ENCODE measurements at regions not wholly inside any gene's neighbourhood (a gene's known extent, or its start where the extent isn't known, plus 50 kb on each side); places are given as distances from the start of the nearest gene placed in this dataset.
"Not testable (repeated sequence)": the region's sequence is repeated elsewhere in the genome, so short reads cannot be mapped to it uniquely, and the experiment has no call there.

DNA sequence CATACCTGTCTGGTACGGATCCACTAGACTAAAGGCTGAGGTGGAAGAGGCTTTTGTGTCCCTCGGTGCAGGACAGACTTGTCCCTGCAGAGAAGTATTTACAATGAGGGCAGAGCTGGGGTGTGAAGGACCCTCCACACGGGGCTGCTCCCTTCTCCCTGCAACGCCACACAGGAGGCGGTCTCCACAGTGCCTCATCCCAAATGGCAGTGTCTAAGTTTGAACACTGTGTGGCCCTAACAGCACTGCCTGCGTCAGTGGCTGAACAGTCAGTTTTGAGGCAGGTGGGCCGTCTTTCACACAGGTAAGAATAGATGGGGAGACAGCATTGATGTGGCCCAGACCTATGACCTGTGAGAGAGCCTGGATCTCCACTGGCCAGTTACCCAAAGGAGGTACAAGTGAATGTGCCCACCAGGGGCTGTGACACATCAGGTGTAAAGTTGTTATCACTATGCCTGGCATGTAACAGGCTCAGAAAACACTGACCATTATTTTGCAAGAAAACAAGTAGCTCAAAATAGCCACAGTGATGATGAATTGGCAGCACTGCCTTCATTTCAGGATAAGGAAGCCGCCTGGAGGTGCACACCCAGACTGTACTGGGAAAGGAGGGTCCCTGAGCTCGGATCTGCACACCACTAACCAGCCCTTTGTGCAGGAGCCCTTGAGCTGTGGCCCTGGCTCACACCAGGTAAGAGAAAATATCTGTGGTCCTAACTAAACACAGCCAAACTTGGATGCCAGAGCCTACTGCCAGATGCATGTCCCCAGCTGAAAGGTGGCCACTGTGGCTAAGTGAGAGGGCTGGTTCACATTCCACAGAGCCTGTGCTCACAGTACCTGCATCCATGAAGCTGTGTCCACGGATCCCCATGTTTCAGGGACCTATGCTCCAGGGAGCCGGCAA, 246.7 kb downstream of the DLL1 start:
- no peak for DNase-seq (ENCODE audit: low read depth)

- no peak for DNase-seq (ENCODE audit: low read depth)
Measured at GRCh38 chr6:170043150-170043819, 247.6 kb downstream of the DLL1 start.

- DNase-seq (ENCODE audit: low read depth) = no peak
Measured at GRCh38 chr6:170042596-170043118, 248.2 kb downstream of the DLL1 start.

DNA sequence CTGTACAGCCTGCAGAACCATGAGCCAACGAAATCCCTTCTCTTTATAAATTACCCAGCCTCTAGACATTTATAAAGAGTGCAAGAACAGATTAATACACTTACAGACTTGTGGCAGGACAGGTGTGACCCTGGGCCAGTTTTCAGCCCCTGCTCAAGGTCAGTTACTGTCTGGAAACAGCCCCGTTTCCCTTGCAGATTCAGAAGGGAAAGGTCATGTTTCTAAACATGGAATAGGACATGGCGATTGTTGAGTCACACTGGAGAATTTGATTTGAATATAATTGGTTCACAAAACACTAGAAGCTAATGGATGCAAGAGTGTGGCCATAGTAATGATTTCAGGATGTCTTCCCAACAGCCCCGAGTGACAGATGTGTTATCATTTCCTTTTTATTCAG, 248.8 kb downstream of the DLL1 start:
- DNase-seq (ENCODE audit: low read depth) = no peak

DNA sequence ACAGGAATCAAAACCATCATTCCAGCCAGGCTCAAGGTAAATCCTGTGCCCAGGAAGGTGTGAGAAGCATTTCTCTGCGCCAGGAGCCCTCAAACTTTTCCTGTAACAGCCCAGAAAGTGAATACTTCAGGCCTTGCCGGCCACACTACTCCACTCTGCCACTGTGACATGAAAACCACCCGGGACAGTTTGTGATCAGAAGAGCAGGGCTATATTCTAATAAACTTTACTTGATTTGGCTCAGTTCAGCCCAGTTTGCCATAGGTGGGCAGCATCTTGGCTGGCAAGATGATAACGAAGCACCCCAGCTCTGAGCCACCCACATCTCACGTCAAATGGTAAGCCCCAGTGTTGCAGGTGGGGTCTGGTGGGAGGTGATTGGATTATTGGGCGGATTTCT, 249.4 kb downstream of the DLL1 start:
- no peak for DNase-seq (ENCODE audit: low read depth)

DNA sequence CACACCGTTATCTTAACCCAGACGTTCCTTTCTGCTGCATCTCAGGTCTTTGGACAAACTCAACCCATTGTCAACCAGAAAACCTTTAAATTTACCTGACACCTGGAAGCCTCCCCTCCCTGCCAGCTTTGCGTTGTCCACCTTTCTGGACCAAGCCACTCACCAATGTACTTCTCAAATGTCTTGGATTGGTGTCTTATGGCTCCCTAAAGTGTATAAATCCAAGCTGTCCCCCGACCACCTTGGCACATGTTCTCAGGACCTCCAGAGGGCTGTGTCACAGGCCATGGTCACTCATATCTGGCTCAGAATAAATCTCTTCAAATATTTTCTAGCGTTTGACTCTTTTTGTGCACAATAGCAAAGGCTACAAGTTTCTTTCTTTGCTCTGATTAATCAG, 250.0 kb downstream of the DLL1 start:
- DNase-seq (ENCODE audit: low read depth) = no peak

DNA sequence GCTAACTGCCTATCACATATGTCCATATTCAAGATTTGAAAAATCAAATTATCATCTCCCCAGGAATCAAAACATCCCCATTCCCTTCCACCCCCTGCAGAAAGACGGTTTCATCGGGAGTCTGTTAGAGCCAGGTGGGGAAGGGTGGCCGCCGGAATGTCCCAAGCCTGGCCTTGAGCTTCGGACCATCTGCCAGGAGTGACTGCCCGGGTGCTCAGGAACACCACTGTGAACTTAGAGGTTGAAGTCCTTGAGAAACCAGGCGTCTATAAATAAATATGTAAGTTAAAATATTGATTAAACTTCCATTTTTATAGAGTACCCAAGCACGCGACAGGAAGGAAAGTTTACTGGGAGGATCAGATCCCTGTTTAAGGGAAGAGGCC, 250.8 kb downstream of the DLL1 start:
- DNase-seq (ENCODE audit: low read depth) = no peak

- DNase-seq (ENCODE audit: low read depth) = no peak
Measured at GRCh38 chr6:170039156-170040114, 251.4 kb downstream of the DLL1 start.

GRCh38 chr6:170038708-170039107, 252.2 kb downstream of the DLL1 start:
- no peak for DNase-seq (ENCODE audit: low read depth)

- DNase-seq (ENCODE audit: low read depth) = no peak
Measured at GRCh38 chr6:170038251-170038650, 252.6 kb downstream of the DLL1 start.

GRCh38 chr6:170037541-170038250, 253.2 kb downstream of the DLL1 start:
- no peak for DNase-seq (ENCODE audit: low read depth)

- DNase-seq (ENCODE audit: low read depth) = no peak
Measured at GRCh38 chr6:170036916-170037315, 254.0 kb downstream of the DLL1 start.

DNA sequence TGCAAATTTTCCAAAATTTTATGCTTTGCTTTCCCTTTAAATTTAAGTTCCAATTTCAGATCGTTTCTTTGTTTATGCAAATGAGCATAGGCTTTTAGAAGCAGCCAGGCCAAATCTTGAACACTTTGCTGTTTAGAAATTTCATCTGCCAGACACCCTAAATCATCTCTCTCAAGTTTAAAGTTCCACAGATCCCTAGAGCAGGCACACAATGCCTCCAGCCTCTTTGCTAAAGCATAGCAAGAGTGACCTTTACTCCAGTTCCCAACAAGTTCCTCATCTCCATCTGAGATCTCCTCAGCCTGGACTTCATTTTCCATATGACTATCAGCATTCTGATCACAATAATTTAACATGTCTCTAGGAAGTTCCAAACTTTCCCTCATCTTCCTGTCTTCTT, 254.5 kb downstream of the DLL1 start:
- DNase-seq (ENCODE audit: low read depth) = not testable (repeated sequence)

DNA sequence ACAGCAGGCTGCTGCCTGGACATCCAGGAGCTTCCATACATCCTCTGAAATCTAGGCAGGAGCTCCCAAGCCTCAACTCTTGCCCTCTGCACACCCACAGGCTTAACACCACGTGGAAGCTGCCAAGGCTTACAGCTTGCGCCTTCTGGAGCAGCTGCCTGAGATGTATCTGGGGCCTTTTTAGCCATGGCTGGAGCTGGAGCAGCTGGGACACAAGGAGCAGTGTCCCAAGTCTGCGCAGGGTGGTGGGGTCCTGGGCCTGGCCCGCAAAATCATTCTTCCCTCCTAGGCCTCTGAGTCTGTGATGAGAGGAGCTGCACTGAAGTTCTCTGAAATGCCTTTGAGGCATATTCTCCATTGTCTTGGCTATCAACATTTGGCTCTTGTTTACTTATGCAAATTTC, 255.0 kb downstream of the DLL1 start:
- DNase-seq (ENCODE audit: low read depth) = no peak

GRCh38 chr6:170035044-170035443, 255.8 kb downstream of the DLL1 start:
- no peak for DNase-seq (ENCODE audit: low read depth)

DNA sequence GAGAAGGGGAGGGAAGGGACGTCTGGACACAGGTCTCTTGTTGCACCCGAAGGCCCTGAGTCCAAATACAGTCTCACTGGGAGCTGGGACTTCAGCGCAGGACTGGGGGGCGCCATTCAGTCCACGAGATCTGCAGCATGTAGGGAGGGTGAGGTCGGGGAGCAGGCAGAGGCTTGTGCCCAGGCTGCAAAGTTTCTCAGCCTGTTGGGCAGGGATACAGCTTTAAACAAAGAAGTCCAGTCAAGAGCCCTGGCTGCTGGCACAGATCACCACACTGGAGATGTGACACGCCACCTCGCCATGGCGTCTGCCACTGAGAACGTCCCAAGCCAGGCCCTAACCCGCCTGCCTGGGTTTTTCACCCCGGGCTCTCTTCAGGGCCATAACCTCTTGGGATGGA, 256.6 kb downstream of the DLL1 start:
- DNase-seq (ENCODE audit: low read depth) = no peak

DNA sequence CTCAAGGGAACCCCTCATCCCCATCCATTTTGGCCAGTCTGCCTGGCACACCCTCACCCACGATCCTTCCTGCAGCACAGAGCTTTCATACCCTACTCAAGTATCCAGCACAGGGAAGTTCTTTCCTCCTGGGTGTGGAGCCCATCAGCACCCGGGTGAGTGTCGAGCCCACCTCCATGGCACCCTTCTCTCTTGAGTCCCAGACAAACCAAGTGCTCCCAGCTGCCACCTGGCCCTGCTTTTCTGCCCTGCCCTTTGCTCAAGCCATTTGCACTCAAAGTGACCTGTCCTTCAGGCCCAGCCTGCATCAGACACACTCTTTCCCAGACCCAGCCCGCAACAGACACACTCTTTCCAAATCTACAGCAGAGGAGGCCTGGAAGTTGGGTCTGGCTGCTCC, 257.2 kb downstream of the DLL1 start:
- no peak for DNase-seq (ENCODE audit: low read depth)

GRCh38 chr6:170032706-170033309, 258.1 kb downstream of the DLL1 start:
- no peak for DNase-seq (ENCODE audit: low read depth)

- DNase-seq (ENCODE audit: low read depth) = no peak
Measured at GRCh38 chr6:170032197-170032596, 258.7 kb downstream of the DLL1 start.

GRCh38 chr6:170031684-170032121, 259.2 kb downstream of the DLL1 start:
- no peak for DNase-seq (ENCODE audit: low read depth)
